ENCODE measurements at regions not wholly inside any gene's neighbourhood (a gene's known extent, or its start where the extent isn't known, plus 50 kb on each side); places are given as distances from the start of the nearest gene placed in this dataset.

- no peak for TF ChIP-seq SUZ12 (IDR thresholded peaks at IDR 0.05)
- TF ChIP-seq ZNF384 (IDR thresholded peaks at IDR 0.05): no peak
- TF ChIP-seq LEF1 (IDR thresholded peaks at IDR 0.05; ENCODE audit: borderline replicate concordance): no peak
- TF ChIP-seq FOXK2 (IDR thresholded peaks at IDR 0.05): no peak
- TF ChIP-seq FOXA1 (IDR thresholded peaks at IDR 0.05): no peak
- no peak for TF ChIP-seq NFRKB (IDR thresholded peaks at IDR 0.05)
- TF ChIP-seq CTBP1 (IDR thresholded peaks at IDR 0.05; ENCODE audit: borderline replicate concordance): no peak
These were observed 67.2 kb upstream of the ETAA1 start for GRCh38 chr2:67329951-67330350.

All from HEK293T (cell line).